ENCODE measurements at regions not wholly inside any gene's neighbourhood (a gene's known extent, or its start where the extent isn't known, plus 50 kb on each side); places are given as distances from the start of the nearest gene placed in this dataset.

- no peaks in the 10 kb centered on the region for H3K79me2 ChIP-seq (ENCODE audit: control insufficient read depth, insufficient read depth, low read length)
- dilution Hi-C loops (cut with MboI; ENCODE audit: extremely low pct_ligation_motif_present, low sequenced_read_pairs), result no loop called here
- H3K9ac ChIP-seq (ENCODE audit: control insufficient read depth, extremely low read depth, insufficient read depth, low read length), result no peak overlapping the region
- H4K20me1 ChIP-seq (ENCODE audit: control insufficient read depth, extremely low read depth, insufficient read depth, low read length), result no peaks in the 10 kb centered on the region
- H3K36me3 ChIP-seq (ENCODE audit: control insufficient read depth in 2 of 2, extremely low read depth in 1 of 2, insufficient read depth in 2 of 2, low read length in 2 of 2), result no peaks in the 10 kb centered on the region
- H3K4me3 ChIP-seq (ENCODE audit: control insufficient read depth in 2 of 3, extremely low read depth in 1 of 3, insufficient read depth in 2 of 3, low read depth in 1 of 3, low read length in 3 of 3), result no peak overlapping the region
- FAIRE-seq, result no peak
- no peak overlapping the region for H3K4me2 ChIP-seq (ENCODE audit: control insufficient read depth, extremely low read depth, insufficient read depth, low read depth, low read length)
- TF ChIP-seq EZH2 (IDR thresholded peaks at IDR 0.05; ENCODE audit: low read length) (no peak), CTCF (optimal IDR thresholded peaks at IDR 0.05 in 1 of 3, IDR thresholded peaks at IDR 0.05 in 1 of 3, conservative IDR thresholded peaks at IDR 0.05 in 1 of 3; ENCODE audit: extremely low read depth in 1 of 3, insufficient read depth in 2 of 3, low read length in 3 of 3) (no peak)
- no peak overlapping the region for H3K27ac ChIP-seq (ENCODE audit: control insufficient read depth, insufficient read depth, low read length)
- no peak for DNase-seq (ENCODE audit: low read depth, low spot score)
- H3K27me3 ChIP-seq (ENCODE audit: control insufficient read depth, extremely low read depth, insufficient read depth, low read length), result no peaks in the 10 kb centered on the region
- H2AFZ ChIP-seq (ENCODE audit: control insufficient read depth, low read length), result no peak overlapping the region
- no peaks in the 10 kb centered on the region for H3K4me1 ChIP-seq (ENCODE audit: control insufficient read depth, extremely low read depth, insufficient read depth, low read length)
- H3K9me3 ChIP-seq (ENCODE audit: control insufficient read depth, low read depth, low read length), result no peaks in the 10 kb centered on the region
- H3K9me1 ChIP-seq (ENCODE audit: control insufficient read depth, extremely low read depth, insufficient read depth, low read length), result no peaks in the 10 kb centered on the region
Observed at GRCh38 chr9:117936185-117937130, 232.3 kb downstream of the TLR4 start.

GRCh38 chr9:117938086-117938485 is 233.9 kb downstream of the TLR4 start:
- Histone ChIP-seq H3K27ac (ENCODE audit: control insufficient read depth, insufficient read depth, low read length) (no peak overlapping the region), H3K9me1 (ENCODE audit: control insufficient read depth, extremely low read depth, insufficient read depth, low read length) (no peaks in the 10 kb centered on the region), H3K9ac (ENCODE audit: control insufficient read depth, extremely low read depth, insufficient read depth, low read length) (no peak overlapping the region), H3K4me2 (ENCODE audit: control insufficient read depth, extremely low read depth, insufficient read depth, low read depth, low read length) (no peak overlapping the region), H3K36me3 (ENCODE audit: control insufficient read depth in 2 of 2, extremely low read depth in 1 of 2, insufficient read depth in 2 of 2, low read length in 2 of 2) (no peaks in the 10 kb centered on the region), H2AFZ (ENCODE audit: control insufficient read depth, low read length) (no peak overlapping the region), H3K79me2 (ENCODE audit: control insufficient read depth, insufficient read depth, low read length) (no peaks in the 10 kb centered on the region), H4K20me1 (ENCODE audit: control insufficient read depth, extremely low read depth, insufficient read depth, low read length) (no peaks in the 10 kb centered on the region), H3K4me1 (ENCODE audit: control insufficient read depth, extremely low read depth, insufficient read depth, low read length) (no peaks in the 10 kb centered on the region), H3K4me3 (ENCODE audit: control insufficient read depth in 2 of 3, extremely low read depth in 1 of 3, insufficient read depth in 2 of 3, low read depth in 1 of 3, low read length in 3 of 3) (no peak overlapping the region), H3K27me3 (ENCODE audit: control insufficient read depth, extremely low read depth, insufficient read depth, low read length) (no peaks in the 10 kb centered on the region), H3K9me3 (ENCODE audit: control insufficient read depth, low read depth, low read length) (no peaks in the 10 kb centered on the region)
- dilution Hi-C loops (cut with MboI; ENCODE audit: extremely low pct_ligation_motif_present, low sequenced_read_pairs), result no loop called here
- no peak for TF ChIP-seq EZH2 (IDR thresholded peaks at IDR 0.05; ENCODE audit: low read length)
- TF ChIP-seq CTCF (optimal IDR thresholded peaks at IDR 0.05 in 1 of 3, IDR thresholded peaks at IDR 0.05 in 1 of 3, conservative IDR thresholded peaks at IDR 0.05 in 1 of 3; ENCODE audit: extremely low read depth in 1 of 3, insufficient read depth in 2 of 3, low read length in 3 of 3), result no peak
- FAIRE-seq (no peak), DNase-seq (ENCODE audit: low read depth, low spot score) (no peak)
